ENCODE measurements at regions not wholly inside any gene's neighbourhood (a gene's known extent, or its start where the extent isn't known, plus 50 kb on each side); places are given as distances from the start of the nearest gene placed in this dataset.

DNA sequence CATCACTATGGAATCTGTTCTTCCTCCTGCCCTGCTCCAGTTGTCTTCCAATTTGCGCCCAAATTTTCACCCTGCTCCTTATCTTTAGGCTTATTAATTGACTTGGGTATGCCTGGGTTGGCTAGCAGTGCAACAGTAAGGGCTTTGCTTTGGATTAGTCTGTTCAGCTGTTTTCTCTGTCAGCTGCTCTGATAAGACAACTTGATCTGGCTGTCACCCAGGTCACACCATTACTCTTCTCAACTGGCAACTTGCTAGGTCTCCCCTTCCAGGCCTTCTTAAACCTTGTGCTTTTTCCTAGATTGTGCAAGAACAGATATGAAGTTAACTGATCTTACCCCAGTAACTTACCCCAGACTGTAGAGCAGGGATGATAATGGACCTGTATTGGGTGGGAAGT lies 357.8 kb upstream of the LARGE1 start:
- TF ChIP-seq, protein P1, sequence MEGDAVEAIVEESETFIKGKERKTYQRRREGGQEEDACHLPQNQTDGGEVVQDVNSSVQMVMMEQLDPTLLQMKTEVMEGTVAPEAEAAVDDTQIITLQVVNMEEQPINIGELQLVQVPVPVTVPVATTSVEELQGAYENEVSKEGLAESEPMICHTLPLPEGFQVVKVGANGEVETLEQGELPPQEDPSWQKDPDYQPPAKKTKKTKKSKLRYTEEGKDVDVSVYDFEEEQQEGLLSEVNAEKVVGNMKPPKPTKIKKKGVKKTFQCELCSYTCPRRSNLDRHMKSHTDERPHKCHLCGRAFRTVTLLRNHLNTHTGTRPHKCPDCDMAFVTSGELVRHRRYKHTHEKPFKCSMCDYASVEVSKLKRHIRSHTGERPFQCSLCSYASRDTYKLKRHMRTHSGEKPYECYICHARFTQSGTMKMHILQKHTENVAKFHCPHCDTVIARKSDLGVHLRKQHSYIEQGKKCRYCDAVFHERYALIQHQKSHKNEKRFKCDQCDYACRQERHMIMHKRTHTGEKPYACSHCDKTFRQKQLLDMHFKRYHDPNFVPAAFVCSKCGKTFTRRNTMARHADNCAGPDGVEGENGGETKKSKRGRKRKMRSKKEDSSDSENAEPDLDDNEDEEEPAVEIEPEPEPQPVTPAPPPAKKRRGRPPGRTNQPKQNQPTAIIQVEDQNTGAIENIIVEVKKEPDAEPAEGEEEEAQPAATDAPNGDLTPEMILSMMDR (IDR thresholded peaks at IDR 0.05; ENCODE audit: low read depth, low read length) = no peak
- TF ChIP-seq MYC (IDR thresholded peaks at IDR 0.05; ENCODE audit: low read depth, low read length) = no peak
- TF ChIP-seq POLR2A (IDR thresholded peaks at IDR 0.05; ENCODE audit: extremely low read depth, insufficient read length) = no peak
- no peak for TF ChIP-seq MAX (IDR thresholded peaks at IDR 0.05; ENCODE audit: low read depth, low read length)
- DNase-seq (ENCODE audit: low read depth) = no peak
- no peak overlapping the region for H3K4me3 ChIP-seq (ENCODE audit: low read depth, low read length)

DNA sequence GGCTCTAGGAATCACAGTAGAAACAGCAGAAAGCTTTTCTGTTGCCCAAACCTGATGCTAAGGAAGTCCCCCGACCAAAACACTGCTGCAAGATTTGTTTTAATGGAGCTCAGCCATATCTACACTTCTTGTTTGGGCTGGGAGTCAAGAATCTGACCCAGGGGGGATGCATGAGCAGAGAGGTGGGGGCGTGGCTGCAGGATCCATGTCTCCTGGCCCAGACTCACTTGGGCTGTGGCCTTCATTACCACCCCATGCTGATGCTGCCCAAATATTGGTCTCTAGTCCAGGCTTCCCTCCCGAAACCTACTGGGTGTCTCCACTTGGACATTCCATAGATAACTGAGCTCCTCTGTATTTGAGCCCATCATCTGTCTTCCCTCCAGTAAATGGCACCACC lies 361.5 kb upstream of the LARGE1 start:
- TF ChIP-seq POLR2A (IDR thresholded peaks at IDR 0.05; ENCODE audit: extremely low read depth, insufficient read length) = no peak
- H3K4me3 ChIP-seq (ENCODE audit: low read depth, low read length) = no peak overlapping the region
- no peak for DNase-seq (ENCODE audit: low read depth)

DNA sequence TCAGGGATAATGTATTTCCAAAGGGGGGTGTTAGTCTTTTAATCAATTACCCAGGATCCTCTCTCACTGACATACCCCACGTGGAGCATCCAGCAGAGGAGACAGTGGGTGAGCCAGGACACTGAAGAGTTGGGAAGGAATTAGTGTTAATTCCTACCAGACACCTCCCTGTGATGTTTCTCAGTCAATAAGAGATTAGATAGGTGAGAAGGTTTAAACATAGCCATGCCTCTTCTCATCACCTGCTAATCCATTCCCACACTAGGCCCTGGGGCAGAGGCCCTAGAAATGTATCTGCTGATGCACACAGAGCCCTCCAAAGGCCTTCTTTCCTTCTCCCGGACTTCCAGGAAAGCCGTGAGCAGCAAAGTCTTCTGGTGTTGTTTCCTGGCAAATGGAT lies 363.6 kb upstream of the LARGE1 start:
- TF ChIP-seq, protein P1 (IDR thresholded peaks at IDR 0.05; ENCODE audit: low read depth, low read length) = no peak
- TF ChIP-seq POLR2A (IDR thresholded peaks at IDR 0.05; ENCODE audit: extremely low read depth, insufficient read length) (no peak), MYC (IDR thresholded peaks at IDR 0.05; ENCODE audit: low read depth, low read length) (no peak), MAX (IDR thresholded peaks at IDR 0.05; ENCODE audit: low read depth, low read length) (no peak)
- no peak for DNase-seq (ENCODE audit: low read depth)
- H3K4me3 ChIP-seq (ENCODE audit: low read depth, low read length) = no peak overlapping the region

DNA sequence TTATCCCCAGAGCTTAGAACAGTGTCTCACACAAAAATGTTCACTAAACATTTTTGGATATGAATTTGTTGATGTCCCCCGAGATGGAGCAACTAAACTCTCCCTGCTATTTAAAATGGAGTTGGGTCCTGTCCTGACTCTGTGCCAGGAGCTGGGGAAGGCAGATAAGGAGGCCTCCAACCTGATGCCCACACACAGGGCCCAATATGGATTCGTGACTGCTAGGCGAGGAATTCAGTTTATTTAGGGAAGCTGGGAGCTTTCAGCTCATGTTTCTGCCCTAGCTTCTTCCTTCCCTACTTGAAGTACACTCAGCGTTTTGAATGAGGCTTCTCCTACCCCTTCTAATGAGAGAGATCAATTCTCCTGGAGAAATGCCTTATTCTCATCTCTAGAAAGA lies 373.0 kb upstream of the LARGE1 start:
- no peak for DNase-seq (ENCODE audit: low read depth)
- no peak for TF ChIP-seq MYC (IDR thresholded peaks at IDR 0.05; ENCODE audit: low read depth, low read length)
- TF ChIP-seq MAX (IDR thresholded peaks at IDR 0.05; ENCODE audit: low read depth, low read length) = no peak
- TF ChIP-seq, protein P1 (IDR thresholded peaks at IDR 0.05; ENCODE audit: low read depth, low read length) = no peak
- no peak for TF ChIP-seq POLR2A (IDR thresholded peaks at IDR 0.05; ENCODE audit: extremely low read depth, insufficient read length)
- H3K4me3 ChIP-seq (ENCODE audit: low read depth, low read length) = no peak overlapping the region

DNA sequence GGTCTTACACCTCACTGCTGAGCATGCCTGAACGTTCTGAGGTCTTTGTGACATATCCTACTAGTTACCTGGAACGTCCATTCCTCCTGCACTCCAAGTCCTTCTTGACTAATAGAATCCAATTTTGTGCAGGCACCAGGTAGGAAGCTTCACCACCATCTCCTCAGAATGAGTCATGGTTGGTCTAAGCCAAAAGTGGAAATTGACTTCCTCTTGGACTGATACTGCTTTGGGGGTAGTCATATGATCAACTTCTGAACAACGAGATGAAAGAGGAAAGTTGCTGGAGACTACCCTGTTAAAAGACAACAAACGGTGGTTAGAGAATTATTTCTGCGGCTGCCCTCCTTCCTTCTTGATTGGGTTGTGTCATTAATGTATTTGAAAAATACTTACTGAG lies 374.2 kb upstream of the LARGE1 start:
- H3K4me3 ChIP-seq (ENCODE audit: low read depth, low read length) = no peak overlapping the region
- DNase-seq (ENCODE audit: low read depth) = no peak
- TF ChIP-seq, protein P1 (IDR thresholded peaks at IDR 0.05; ENCODE audit: low read depth, low read length) = no peak
- no peak for TF ChIP-seq MAX (IDR thresholded peaks at IDR 0.05; ENCODE audit: low read depth, low read length)
- no peak for TF ChIP-seq POLR2A (IDR thresholded peaks at IDR 0.05; ENCODE audit: extremely low read depth, insufficient read length)
- no peak for TF ChIP-seq MYC (IDR thresholded peaks at IDR 0.05; ENCODE audit: low read depth, low read length)

DNA sequence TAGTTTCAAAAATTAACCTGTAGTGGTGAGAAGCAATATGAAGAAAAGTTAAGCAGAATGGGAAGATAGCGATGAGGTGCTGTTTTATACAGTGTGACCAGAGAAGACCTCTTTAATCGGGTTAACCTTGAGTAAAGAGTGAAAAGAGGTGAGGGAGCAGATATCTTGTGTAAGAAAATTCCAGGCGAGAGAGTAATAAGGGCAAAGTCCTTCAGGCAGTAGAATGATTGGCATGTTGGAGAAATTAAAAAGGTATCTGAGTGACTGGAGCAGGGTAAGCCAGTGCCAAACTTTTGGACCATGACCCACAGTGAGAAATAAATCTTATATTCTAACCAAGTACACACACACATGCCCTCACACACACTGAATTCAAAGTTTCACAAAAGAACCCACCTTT lies 374.7 kb upstream of the LARGE1 start:
- DNase-seq (ENCODE audit: low read depth) = no peak
- no peak overlapping the region for H3K4me3 ChIP-seq (ENCODE audit: low read depth, low read length)
- TF ChIP-seq POLR2A (IDR thresholded peaks at IDR 0.05; ENCODE audit: extremely low read depth, insufficient read length) (no peak), MYC (IDR thresholded peaks at IDR 0.05; ENCODE audit: low read depth, low read length) (no peak), MAX (IDR thresholded peaks at IDR 0.05; ENCODE audit: low read depth, low read length) (no peak)
- TF ChIP-seq, protein P1 (IDR thresholded peaks at IDR 0.05; ENCODE audit: low read depth, low read length) = no peak
